Testis (tissue), 2 donors: ENCODE measurements at regions not wholly inside any gene's neighbourhood (a gene's known extent, or its start where the extent isn't known, plus 50 kb on each side); places are given as distances from the start of the nearest gene placed in this dataset.

Source experiments
- DNase-seq: peaks from one replicate; pipeline ENCODE4 v3.0.0-alpha.2; 2019
- H3K27ac ChIP-seq, 2 donors: fragments of 200-600 bp; sonication (generic); one replicate each; pipeline ENCODE4 v1.5.1; 2019
- H3K27me3 ChIP-seq: fragments of 200-600 bp; sonication (generic); one replicate; pipeline ENCODE4 v1.5.1; 2019
- H3K36me3 ChIP-seq: fragments of 200-600 bp; sonication (generic); one replicate; pipeline ENCODE4 v1.5.1; 2017; ENCODE audit warnings: low read depth; ENCODE audit errors: missing control alignments
- H3K4me1 ChIP-seq: fragments of 200-600 bp; sonication (generic); one replicate; pipeline ENCODE4 v1.5.1; 2019
- H3K4me3 ChIP-seq, 2 donors: fragments of 200-600 bp; sonication (generic); one replicate each; pipeline ENCODE4 v1.5.1; 2017 to 2019
- H3K9me3 ChIP-seq: fragments of 200-600 bp; sonication (generic); one replicate; pipeline ENCODE4 v1.5.1; 2017
- POLR2A ChIP-seq: fragments of 450-650 bp; IDR thresholded peaks from one replicate; pipeline ENCODE4 v1.6.1; 2017; ENCODE audit warnings: antibody characterized with exemption, mild to moderate bottlenecking, moderate library complexity
- WGBS, 2 donors: methylation state at CpG; one replicate each; pipeline ENCODE4 v1.1.5; 2018; 5-methylcytosine and 5-hydroxymethylcytosine counted together
- intact Hi-C: fragments of 100-400 bp; cut with DNase I; formaldehyde crosslinking; loops from one replicate; pipeline ENCODE4 v1.15.1; 2023; ENCODE audit warnings: low total_unique reads
- TF ChIP-seq, protein P1 (sequence below), 3 experiments: fragments of 450-650 bp in 2 of 3; fragments of 200-600 bp in 1 of 3; sonication (generic) in 1 of 3; IDR thresholded peaks; one replicate each; pipeline ENCODE4 v1.5.1; 2016 to 2019; ENCODE audit warnings: antibody characterized with exemption in 3 of 3, mild to moderate bottlenecking in 2 of 3, moderate library complexity in 1 of 3

DNA sequence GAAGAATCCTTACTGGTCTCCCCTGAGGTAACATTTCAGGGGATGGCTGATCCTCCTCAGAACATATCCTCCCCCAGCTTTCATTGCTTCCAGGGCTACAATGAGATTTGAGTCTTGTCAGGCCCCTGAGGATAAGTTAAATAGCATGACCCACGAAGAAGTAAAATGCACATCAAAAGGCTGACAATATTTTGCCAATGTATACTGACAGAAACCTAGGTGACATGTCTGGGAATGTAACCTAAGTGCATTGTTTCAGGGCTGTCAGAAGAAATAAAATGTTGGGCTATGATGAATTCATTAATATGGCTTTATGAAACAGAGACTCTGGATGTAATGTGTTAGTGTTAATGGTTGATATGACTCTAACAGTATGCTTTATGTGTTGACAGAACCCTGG is 471.5 kb downstream of the HDGFL1 start:
- Histone ChIP-seq H3K36me3 (no peaks in the 10 kb centered on the region), H3K27me3 (no peaks in the 10 kb centered on the region), H3K4me3 (no peak overlapping the region), H3K27ac (no peak overlapping the region), H3K9me3 (no peaks in the 10 kb centered on the region), H3K4me1 (no peaks in the 10 kb centered on the region)
- 89 to 92% methylated on average over 1 of the region's 1 CpG for whole genome bisulfite sequencing, 2 donors
- TF ChIP-seq POLR2A, result no peak
- TF ChIP-seq, protein P1, sequence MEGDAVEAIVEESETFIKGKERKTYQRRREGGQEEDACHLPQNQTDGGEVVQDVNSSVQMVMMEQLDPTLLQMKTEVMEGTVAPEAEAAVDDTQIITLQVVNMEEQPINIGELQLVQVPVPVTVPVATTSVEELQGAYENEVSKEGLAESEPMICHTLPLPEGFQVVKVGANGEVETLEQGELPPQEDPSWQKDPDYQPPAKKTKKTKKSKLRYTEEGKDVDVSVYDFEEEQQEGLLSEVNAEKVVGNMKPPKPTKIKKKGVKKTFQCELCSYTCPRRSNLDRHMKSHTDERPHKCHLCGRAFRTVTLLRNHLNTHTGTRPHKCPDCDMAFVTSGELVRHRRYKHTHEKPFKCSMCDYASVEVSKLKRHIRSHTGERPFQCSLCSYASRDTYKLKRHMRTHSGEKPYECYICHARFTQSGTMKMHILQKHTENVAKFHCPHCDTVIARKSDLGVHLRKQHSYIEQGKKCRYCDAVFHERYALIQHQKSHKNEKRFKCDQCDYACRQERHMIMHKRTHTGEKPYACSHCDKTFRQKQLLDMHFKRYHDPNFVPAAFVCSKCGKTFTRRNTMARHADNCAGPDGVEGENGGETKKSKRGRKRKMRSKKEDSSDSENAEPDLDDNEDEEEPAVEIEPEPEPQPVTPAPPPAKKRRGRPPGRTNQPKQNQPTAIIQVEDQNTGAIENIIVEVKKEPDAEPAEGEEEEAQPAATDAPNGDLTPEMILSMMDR (IDR thresholded peaks at IDR 0.05), result no peak
- no peak for DNase-seq
- intact Hi-C loops, result no loop called here

DNA sequence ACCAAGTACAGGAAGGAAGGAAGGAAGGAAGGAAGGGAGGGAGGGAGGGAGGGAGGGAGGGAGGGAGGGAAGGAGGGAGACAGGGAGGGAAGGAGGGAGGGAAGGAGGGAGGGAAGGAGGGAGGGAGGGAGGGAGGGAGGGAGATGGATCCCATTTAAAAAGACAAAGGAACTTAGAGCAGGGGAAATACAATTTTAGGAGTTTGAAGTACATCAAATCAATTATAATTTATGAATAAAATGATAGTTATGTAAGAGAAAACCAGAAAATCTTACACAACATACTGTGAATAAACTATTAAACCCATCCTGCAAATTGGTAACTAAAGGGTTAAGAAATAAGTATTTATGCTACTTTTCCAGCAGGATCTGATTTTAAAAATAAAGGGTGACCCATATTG is 475.9 kb downstream of the HDGFL1 start:
- Histone ChIP-seq H3K27ac (no peak overlapping the region), H3K27me3 (no peaks in the 10 kb centered on the region), H3K9me3 (no peaks in the 10 kb centered on the region), H3K4me1 (no peaks in the 10 kb centered on the region), H3K36me3 (no peaks in the 10 kb centered on the region), H3K4me3 (no peak overlapping the region)
- intact Hi-C loops, result no loop called here
- no peak for TF ChIP-seq POLR2A
- TF ChIP-seq, protein P1 (IDR thresholded peaks at IDR 0.05), result no peak
- no peak for DNase-seq

DNA sequence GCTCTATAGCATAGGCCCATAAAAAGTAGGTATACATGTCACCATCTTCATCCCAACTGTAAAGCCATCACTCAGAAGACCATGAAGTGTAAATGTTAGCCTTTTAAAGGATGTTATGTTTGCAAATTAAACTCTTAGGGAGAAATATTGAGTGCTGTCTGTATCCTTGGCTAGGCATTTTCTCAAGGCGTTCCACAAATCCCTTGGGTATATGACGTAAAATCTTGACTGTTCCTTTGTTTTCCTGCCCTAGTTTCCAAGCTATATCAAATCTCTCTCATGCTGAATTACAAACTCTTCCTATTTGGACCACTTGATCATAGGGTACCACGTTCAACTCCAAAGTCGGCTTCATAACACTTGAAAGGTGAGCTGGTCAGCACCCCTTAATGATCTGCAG is 486.2 kb downstream of the HDGFL1 start:
- 87 to 91% methylated on average over 4 of the region's 4 CpGs for WGBS, 2 donors

DNA sequence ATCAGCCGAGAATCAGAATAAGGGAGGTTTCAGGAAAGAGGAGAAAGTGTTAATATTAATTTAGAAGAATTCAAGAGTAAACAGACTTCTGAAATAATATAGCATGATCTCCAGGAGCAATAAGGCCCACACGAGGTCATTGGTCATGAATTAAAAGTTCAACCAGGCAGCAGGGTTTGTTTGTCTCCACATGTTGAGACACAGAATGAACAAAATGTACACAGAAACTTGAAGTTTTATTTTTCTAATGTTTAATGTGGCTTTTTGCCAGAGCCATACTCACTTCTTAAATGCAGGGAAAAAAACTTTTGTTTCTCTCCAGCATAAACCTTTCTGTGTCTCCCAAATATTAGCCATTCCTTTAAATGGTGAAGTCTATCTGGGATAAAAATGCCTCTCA is 504.5 kb downstream of the HDGFL1 start:
- Histone ChIP-seq H3K4me3 (no peak overlapping the region), H3K27me3 (no peaks in the 10 kb centered on the region), H3K27ac (no peak overlapping the region), H3K9me3 (no peaks in the 10 kb centered on the region), H3K4me1 (no peaks in the 10 kb centered on the region), H3K36me3 (no peaks in the 10 kb centered on the region)
- DNase-seq, result no peak
- 59 to 62% methylated on average over 2 of the region's 2 CpGs for WGBS, 2 donors
- intact Hi-C loops, result no loop called here
- TF ChIP-seq, protein P1 (IDR thresholded peaks at IDR 0.05), result no peak
- no peak for TF ChIP-seq POLR2A

More for the DNA sequence above, 486.2 kb downstream of the HDGFL1 start:
- no peak for TF ChIP-seq POLR2A
- TF ChIP-seq, protein P1 (IDR thresholded peaks at IDR 0.05), result no peak
- H3K4me3 ChIP-seq, result no peak overlapping the region
- no peaks in the 10 kb centered on the region for H3K9me3 ChIP-seq
- intact Hi-C loops, result no loop called here
- no peak overlapping the region for H3K27ac ChIP-seq
- H3K36me3 ChIP-seq, result no peaks in the 10 kb centered on the region
- H3K27me3 ChIP-seq, result no peaks in the 10 kb centered on the region
- H3K4me1 ChIP-seq, result no peaks in the 10 kb centered on the region
- no peak for DNase-seq

DNA sequence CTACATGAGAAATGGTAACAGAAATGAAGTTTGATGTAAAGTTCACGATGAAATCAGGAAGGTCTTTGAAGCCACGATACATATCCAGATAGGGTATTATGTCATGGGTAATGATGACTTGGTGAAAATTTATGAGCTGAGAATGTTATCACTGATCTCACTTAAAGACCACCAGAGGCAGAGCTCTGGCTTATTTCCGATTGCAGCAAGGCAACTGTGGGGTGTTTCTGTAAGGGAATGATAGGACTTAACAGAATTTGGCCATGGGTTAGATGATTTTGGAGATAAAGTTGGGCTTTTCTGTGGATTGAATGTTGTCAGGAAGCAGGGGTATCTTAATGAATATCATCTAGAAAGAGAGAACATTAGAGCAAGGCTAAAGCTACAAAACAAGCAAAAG is 508.4 kb downstream of the HDGFL1 start:
- H3K9me3 ChIP-seq, result no peaks in the 10 kb centered on the region
- no peak for DNase-seq
- no peaks in the 10 kb centered on the region for H3K27me3 ChIP-seq
- intact Hi-C loops, result no loop called here
- H3K36me3 ChIP-seq, result no peaks in the 10 kb centered on the region
- H3K4me1 ChIP-seq, result no peaks in the 10 kb centered on the region
- no peak overlapping the region for H3K27ac ChIP-seq
- no peak for TF ChIP-seq POLR2A
- TF ChIP-seq, protein P1 (IDR thresholded peaks at IDR 0.05), result no peak
- 83 to 88% methylated on average over 3 of the region's 3 CpGs for WGBS, 2 donors
- no peak overlapping the region for H3K4me3 ChIP-seq
